Vagina (tissue), 2 donors: ENCODE measurements at regions not wholly inside any gene's neighbourhood (a gene's known extent, or its start where the extent isn't known, plus 50 kb on each side); places are given as distances from the start of the nearest gene placed in this dataset.

Experiments
- POLR2A ChIP-seq, 2 donors: fragments of 450-650 bp; IDR thresholded peaks; one replicate each; pipeline ENCODE4 v1.6.1; 2017; ENCODE audit warnings: antibody characterized with exemption in 2 of 2, mild to moderate bottlenecking in 2 of 2, moderate library complexity in 2 of 2
- POLR2AphosphoS5 ChIP-seq, 2 donors: sonication (generic); formaldehyde crosslinking; IDR thresholded peaks; one replicate each; pipeline ENCODE4 v1.9.0; 2017; ENCODE audit warnings: antibody characterized with exemption in 2 of 2, mild to moderate bottlenecking in 2 of 2, low read depth in 1 of 2; ENCODE audit not compliant: insufficient read depth in 1 of 2
- TF ChIP-seq, protein P1 (sequence below), 3 experiments: fragments of 450-650 bp in 2 of 3; fragments of 200-600 bp in 1 of 3; sonication (generic) in 1 of 3; IDR thresholded peaks; one replicate each; pipeline ENCODE4 v1.5.1; 2017 to 2019; ENCODE audit warnings: antibody characterized with exemption in 3 of 3, mild to moderate bottlenecking in 2 of 3, moderate library complexity in 2 of 3

- TF ChIP-seq, protein P1, sequence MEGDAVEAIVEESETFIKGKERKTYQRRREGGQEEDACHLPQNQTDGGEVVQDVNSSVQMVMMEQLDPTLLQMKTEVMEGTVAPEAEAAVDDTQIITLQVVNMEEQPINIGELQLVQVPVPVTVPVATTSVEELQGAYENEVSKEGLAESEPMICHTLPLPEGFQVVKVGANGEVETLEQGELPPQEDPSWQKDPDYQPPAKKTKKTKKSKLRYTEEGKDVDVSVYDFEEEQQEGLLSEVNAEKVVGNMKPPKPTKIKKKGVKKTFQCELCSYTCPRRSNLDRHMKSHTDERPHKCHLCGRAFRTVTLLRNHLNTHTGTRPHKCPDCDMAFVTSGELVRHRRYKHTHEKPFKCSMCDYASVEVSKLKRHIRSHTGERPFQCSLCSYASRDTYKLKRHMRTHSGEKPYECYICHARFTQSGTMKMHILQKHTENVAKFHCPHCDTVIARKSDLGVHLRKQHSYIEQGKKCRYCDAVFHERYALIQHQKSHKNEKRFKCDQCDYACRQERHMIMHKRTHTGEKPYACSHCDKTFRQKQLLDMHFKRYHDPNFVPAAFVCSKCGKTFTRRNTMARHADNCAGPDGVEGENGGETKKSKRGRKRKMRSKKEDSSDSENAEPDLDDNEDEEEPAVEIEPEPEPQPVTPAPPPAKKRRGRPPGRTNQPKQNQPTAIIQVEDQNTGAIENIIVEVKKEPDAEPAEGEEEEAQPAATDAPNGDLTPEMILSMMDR (IDR thresholded peaks at IDR 0.05): no peak
- TF ChIP-seq POLR2AphosphoS5 (IDR thresholded peaks at IDR 0.05; ENCODE audit: insufficient read depth in 1 of 2, low read depth in 1 of 2) (peak in 1 of 2 donors; percentile 50), POLR2A (IDR thresholded peaks at IDR 0.05) (no peak)
Observed at GRCh38 chr2:30359644-30360167, 87.3 kb upstream of the LCLAT1 start.
